Testis (tissue), 2 donors: ENCODE measurements at regions not wholly inside any gene's neighbourhood (a gene's known extent, or its start where the extent isn't known, plus 50 kb on each side); places are given as distances from the start of the nearest gene placed in this dataset.

Experiments used
- POLR2A ChIP-seq: fragments of 450-650 bp; IDR thresholded peaks from one replicate; pipeline ENCODE4 v1.6.1; 2017; ENCODE audit warnings: antibody characterized with exemption, mild to moderate bottlenecking, moderate library complexity
- TF ChIP-seq, protein P1 (sequence below), 3 experiments: fragments of 450-650 bp in 2 of 3; fragments of 200-600 bp in 1 of 3; sonication (generic) in 1 of 3; IDR thresholded peaks; one replicate each; pipeline ENCODE4 v1.5.1; 2016 to 2019; ENCODE audit warnings: antibody characterized with exemption in 3 of 3, mild to moderate bottlenecking in 2 of 3, moderate library complexity in 1 of 3

DNA sequence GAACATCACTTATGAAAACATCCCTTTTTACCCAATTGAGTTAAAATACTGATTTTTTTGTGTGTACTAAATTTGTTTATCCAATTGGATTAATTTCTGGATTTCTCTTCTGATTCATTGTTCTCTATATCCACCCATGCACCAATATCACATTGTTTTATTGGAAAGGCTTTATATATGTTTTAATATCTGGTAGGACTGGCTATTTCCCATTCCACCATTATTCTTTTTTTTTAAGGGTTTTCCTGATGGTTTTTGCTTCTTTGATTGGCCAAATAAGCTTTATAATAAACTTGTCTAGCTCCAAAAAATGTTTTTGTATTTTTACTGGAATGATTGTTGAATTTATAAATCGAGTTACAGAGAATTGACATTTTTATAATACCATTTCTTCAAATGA, 59.4 kb upstream of the DOK5 start:
- TF ChIP-seq, protein P1, sequence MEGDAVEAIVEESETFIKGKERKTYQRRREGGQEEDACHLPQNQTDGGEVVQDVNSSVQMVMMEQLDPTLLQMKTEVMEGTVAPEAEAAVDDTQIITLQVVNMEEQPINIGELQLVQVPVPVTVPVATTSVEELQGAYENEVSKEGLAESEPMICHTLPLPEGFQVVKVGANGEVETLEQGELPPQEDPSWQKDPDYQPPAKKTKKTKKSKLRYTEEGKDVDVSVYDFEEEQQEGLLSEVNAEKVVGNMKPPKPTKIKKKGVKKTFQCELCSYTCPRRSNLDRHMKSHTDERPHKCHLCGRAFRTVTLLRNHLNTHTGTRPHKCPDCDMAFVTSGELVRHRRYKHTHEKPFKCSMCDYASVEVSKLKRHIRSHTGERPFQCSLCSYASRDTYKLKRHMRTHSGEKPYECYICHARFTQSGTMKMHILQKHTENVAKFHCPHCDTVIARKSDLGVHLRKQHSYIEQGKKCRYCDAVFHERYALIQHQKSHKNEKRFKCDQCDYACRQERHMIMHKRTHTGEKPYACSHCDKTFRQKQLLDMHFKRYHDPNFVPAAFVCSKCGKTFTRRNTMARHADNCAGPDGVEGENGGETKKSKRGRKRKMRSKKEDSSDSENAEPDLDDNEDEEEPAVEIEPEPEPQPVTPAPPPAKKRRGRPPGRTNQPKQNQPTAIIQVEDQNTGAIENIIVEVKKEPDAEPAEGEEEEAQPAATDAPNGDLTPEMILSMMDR (IDR thresholded peaks at IDR 0.05), result no peak
- no peak for TF ChIP-seq POLR2A
